ENCODE measurements at regions not wholly inside any gene's neighbourhood (a gene's known extent, or its start where the extent isn't known, plus 50 kb on each side); places are given as distances from the start of the nearest gene placed in this dataset.
"Not testable (repeated sequence)": the region's sequence is repeated elsewhere in the genome, so short reads cannot be mapped to it uniquely, and the experiment has no call there.

- DNase-seq (ENCODE audit: low spot score): no peak
These were observed 75.1 kb upstream of the PRKG1 start for GRCh38 chr10:50999163-50999562.

- DNase-seq (ENCODE audit: low spot score): no peak
These were observed 74.1 kb upstream of the PRKG1 start for GRCh38 chr10:51000164-51000563.

DNA sequence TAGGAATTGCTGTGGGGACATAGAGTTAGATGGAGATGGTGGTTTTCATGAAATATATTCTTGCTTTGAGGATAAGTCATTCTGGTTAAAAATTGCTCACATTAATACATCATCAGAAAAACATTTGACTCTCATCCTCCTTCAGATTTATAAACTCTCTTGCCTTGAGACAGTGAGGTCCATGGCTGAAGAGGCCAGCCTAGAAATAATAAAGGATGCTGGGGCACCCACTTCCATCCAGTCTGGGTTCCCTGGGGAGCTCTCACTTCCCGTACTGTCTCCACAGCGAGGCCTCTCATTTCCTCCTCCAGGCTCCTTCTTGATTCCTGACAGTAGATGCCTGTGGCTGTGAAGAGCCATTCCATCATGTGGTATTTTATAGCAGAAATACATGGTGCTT, 73.3 kb upstream of the PRKG1 start:
- DNase-seq (ENCODE audit: low spot score): no peak

DNA sequence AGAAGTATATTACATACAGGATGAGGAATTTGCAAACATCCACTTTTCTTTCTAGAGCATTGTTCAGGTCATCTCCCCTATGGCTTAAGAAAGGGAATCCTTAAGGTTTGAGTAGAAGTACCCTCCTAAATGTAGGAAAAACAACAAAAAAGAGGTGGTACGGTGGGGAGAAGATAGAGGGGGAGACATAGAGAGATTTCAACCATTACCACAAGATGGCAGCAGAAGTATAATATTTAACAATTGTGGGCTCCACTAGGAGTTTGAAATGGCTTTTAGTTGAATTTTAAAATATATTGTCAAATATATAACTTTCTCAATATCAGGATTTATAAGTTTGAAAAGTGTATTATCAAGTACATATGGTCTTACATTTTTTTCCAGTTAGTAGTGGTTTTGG, 72.7 kb upstream of the PRKG1 start:
- no peak for DNase-seq (ENCODE audit: low spot score)

GRCh38 chr10:51002469-51002868, 71.8 kb upstream of the PRKG1 start:
- DNase-seq (ENCODE audit: low spot score): no peak

- DNase-seq (ENCODE audit: low spot score): no peak
These were observed 69.5 kb upstream of the PRKG1 start for GRCh38 chr10:51004776-51005175.

- DNase-seq (ENCODE audit: low spot score): no peak
These were observed 68.7 kb upstream of the PRKG1 start for GRCh38 chr10:51005551-51005950.

DNA sequence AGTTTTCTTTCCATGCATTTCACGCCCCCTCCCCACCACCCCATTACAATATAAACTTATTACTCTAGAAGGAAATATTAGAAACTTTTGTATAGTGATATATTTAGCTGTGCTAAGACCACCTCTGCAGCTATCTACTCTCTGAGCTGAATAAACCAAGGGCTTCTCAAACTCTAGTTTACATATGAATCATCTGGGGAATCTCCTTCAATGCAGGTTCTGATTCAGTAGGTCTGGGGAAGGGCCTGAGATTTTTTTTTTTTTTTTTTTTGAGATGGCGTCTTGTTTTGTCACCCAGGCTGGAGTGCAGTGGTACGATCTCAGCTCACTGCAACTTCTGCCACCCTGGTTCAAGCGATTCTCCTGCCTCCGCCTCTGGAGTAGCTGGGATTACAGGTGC, 67.6 kb upstream of the PRKG1 start:
- DNase-seq (ENCODE audit: low spot score): no peak

- no peak for DNase-seq (ENCODE audit: low spot score)
These were observed 66.5 kb upstream of the PRKG1 start for GRCh38 chr10:51007781-51008180.

DNA sequence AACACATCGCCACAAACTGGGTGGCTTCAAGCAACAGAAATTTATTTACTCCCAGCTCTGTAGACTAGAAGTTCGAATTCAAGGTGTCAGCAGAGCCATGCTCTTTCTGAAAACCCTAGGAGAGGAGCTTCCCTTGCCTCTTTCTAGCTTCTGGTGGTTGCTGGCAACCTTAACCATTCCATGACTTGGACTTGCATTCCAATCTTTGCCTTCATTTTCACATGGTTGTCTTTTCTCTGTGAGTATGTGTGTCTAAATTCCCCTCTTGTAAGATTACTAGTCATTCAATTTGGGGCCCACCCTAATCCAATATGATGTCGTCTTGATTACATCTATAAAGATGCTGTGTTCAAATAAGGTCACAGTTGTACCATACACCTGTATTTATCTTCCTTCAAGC, 65.9 kb upstream of the PRKG1 start:
- DNase-seq (ENCODE audit: low spot score): no peak

GRCh38 chr10:51010977-51011376, 63.3 kb upstream of the PRKG1 start:
- DNase-seq (ENCODE audit: low spot score): no peak

GRCh38 chr10:51012073-51012472, 62.2 kb upstream of the PRKG1 start:
- no peak for DNase-seq (ENCODE audit: low spot score)

DNA sequence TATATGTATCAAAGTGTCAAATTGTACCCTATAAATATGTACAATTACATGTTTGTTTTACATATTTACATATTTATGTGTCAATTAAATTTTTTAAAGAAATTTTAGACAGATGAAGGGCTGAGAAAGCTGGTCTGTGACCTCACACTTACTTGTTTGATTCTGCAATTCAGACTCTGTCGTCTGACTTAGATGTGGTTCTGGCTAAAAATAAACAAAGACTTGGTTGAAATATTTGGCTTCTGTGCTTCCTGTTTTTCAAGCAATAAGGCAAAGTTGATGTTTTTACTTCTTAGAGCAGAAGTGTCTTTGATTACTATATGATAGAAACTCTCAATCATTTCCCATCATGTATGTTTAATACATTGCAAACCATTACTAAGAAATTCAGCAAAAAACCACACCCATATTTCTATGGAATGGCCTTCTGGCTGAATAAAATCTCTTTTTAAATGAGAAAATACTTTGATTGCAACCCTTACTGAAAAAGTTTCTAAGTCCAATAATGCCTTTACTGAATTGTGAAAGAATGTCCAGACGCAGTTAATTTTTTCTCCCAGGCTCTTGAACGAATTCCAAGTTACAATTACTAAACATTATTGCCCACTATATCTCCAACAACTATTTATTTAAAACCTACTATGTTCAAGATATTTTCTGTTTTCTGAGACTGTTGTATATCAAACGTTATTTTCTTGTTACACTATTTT, 59.5 kb upstream of the PRKG1 start:
- no peak for DNase-seq (ENCODE audit: low spot score)

GRCh38 chr10:51015390-51015754, 58.9 kb upstream of the PRKG1 start:
- DNase-seq (ENCODE audit: low spot score): not testable (repeated sequence)

DNA sequence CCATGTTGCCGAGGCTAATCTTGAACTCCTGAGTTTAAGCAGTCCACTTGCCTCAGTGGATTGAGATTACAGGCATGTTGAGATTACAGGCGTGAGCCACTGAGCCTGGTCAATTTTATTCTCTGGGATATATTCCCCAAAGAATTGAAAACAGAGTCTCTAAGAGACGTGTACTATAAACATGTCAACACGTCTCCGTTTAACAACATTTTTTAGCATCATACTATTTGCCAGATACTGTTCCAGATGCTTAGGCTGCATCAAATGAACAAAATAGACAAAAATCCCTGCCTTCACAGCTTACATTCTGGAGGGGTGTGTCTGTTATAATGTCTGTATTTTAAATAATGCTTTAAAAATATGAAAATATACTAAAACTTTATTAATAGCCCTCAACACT, 54.1 kb upstream of the PRKG1 start:
- no peak for DNase-seq (ENCODE audit: low spot score)

DNA sequence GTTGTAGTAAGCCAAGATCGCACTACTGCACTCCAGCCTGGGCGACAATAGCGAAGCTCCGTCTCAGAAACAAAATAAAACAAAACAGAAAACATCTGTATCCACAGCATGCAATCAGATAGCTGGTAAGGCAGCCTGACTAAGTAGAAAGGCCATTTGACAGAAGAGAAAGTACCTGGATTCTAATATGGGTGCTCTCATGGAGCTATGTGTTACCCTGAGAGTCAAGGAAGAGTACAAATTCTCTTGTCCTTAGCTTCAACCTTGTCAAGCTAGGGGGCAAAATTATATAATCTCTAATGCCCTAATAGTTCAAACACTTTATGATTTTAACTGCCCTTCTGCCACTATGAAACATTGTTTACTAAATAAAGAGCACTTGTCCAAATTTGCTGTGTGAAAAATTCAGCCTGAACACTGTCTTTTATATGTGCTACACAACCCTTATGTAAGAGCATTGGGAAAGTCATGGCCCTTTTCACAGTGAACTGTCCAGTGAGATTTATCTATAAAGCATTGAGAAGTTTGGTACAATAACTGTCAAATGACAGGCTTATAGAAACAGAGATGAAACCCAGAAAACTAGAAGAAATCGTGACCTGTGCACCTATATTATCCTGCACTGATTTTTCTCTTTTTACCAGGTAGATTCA, 51.2 kb upstream of the PRKG1 start:
- DNase-seq (ENCODE audit: low spot score): no peak

DNA sequence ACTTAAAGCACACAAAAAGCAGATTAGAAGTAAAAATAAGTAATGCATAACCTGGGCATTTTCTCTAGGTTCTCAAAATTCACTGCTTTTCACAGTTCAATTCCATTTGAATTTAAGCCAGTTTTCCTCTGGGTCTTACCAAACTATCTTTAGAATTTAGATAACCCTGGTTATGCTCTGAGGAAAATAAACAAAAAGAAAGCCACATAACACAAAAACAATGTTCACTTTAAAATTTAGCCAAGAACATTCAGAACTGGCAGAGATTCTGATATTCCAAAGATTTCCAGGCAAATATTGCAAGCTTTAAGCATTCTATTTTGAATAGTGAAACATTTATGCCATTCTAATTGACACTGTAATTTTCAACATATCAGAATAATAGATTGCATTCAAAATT, 50.7 kb upstream of the PRKG1 start:
- no peak for DNase-seq (ENCODE audit: low spot score)
